Liver (tissue), 3 donors: ENCODE measurements at regions not wholly inside any gene's neighbourhood (a gene's known extent, or its start where the extent isn't known, plus 50 kb on each side); places are given as distances from the start of the nearest gene placed in this dataset.

Experiments
- CTCF ChIP-seq: fragments of 150-350 bp; IDR thresholded peaks from 2 replicates; pipeline ENCODE4 v1.5.1; 2017; ENCODE audit warnings: improper control_type of control experiment, low read depth, low read length; ENCODE audit not compliant: missing input control
- FOXA1 ChIP-seq: IDR thresholded peaks from 2 replicates; pipeline ENCODE4 v1.6.1; 2016; ENCODE audit warnings: antibody characterized with exemption
- GABPA ChIP-seq, 2 donors: IDR thresholded peaks in 1 of 2; conservative IDR thresholded peaks in 1 of 2; 2 replicates each; pipeline ENCODE4 v1.6.1; 2016; ENCODE audit warnings: antibody characterized with exemption in 2 of 2, mild to moderate bottlenecking in 1 of 2, moderate library complexity in 1 of 2
- MAX ChIP-seq: IDR thresholded peaks from 2 replicates; pipeline ENCODE4 v1.6.1; 2016; ENCODE audit warnings: antibody characterized with exemption
- RAD21 ChIP-seq, 2 donors: IDR thresholded peaks; 2 replicates each; pipeline ENCODE4 v1.6.1; 2016; ENCODE audit warnings: antibody characterized with exemption in 2 of 2, mild to moderate bottlenecking in 2 of 2
- SP1 ChIP-seq: IDR thresholded peaks from 2 replicates; pipeline ENCODE4 v1.6.1; 2018; ENCODE audit warnings: antibody characterized with exemption, mild to moderate bottlenecking
- TAF1 ChIP-seq: conservative IDR thresholded peaks from 2 replicates; pipeline ENCODE4 v1.6.1; 2016; ENCODE audit warnings: antibody characterized with exemption, mild to moderate bottlenecking
- ZBTB33 ChIP-seq: IDR thresholded peaks from 2 replicates; pipeline ENCODE4 v1.6.1; 2016; ENCODE audit warnings: antibody characterized with exemption
- donor health status: healthy.
- donor health status: healthy.

GRCh38 chr14:99080306-99080705 lies 191.7 kb downstream of the BCL11B start:
- TF ChIP-seq CTCF (no peak), ZBTB33 (no peak), RAD21 (IDR thresholded peaks at IDR 0.05) (no peak), MAX (no peak), SP1 (no peak), TAF1 (no peak), FOXA1 (no peak), GABPA (IDR thresholded peaks at IDR 0.05 in 1 of 2, conservative IDR thresholded peaks at IDR 0.05 in 1 of 2) (no peak)
